MCF 10A (cell line): ENCODE measurements at regions not wholly inside any gene's neighbourhood (a gene's known extent, or its start where the extent isn't known, plus 50 kb on each side); places are given as distances from the start of the nearest gene placed in this dataset.

Experiments used
- BruUV-seq: library from RNA; stranded (reverse); fragments of 400-500 nt; replicated peaks from 2 replicates; lab custom pipeline; 2021; lab: Mats Ljungman, UMichigan
- CTCF ChIA-PET: fragments of 300-600 bp; sonication (Branson Sonifier 250); formaldehyde crosslinking; extraction: SDS; loops from one replicate; lab custom pipeline; 2021; ENCODE audit warnings: antibody characterized with exemption, inconsistent platforms; lab: Yijun Ruan, JAX
- POLR2A ChIA-PET: fragments of 300-600, 350-650 bp; sonication (Branson Sonifier 250); formaldehyde crosslinking; extraction: SDS; loops from one replicate; lab custom pipeline; 2020; ENCODE audit warnings: antibody characterized with exemption, inconsistent platforms; lab: Yijun Ruan, JAX
- DNase-seq: peaks from one replicate; pipeline ENCODE4 v3.0.0-alpha.2; 2018; ENCODE audit not compliant: unreplicated experiment
- H3K27ac Mint-ChIP-seq: one replicate; pipeline ENCODE4 v1.8.0; 2022; ENCODE audit warnings: mild to moderate bottlenecking, low read depth, mixed read lengths; ENCODE audit not compliant: unreplicated experiment
- H3K27me3 Mint-ChIP-seq: one replicate; pipeline ENCODE4 v1.8.0; 2022; ENCODE audit warnings: mixed read lengths; ENCODE audit not compliant: insufficient read depth, unreplicated experiment
- H3K36me3 Mint-ChIP-seq: one replicate; pipeline ENCODE4 v1.8.0; 2022; ENCODE audit warnings: mild to moderate bottlenecking, moderate library complexity, mixed read lengths; ENCODE audit not compliant: insufficient read depth, unreplicated experiment
- H3K4me1 Mint-ChIP-seq: one replicate; pipeline ENCODE4 v1.8.0; 2022; ENCODE audit warnings: mixed read lengths; ENCODE audit not compliant: insufficient read depth, unreplicated experiment
- H3K4me3 Mint-ChIP-seq: one replicate; pipeline ENCODE4 v1.8.0; 2022; ENCODE audit warnings: mild to moderate bottlenecking, moderate library complexity, mixed read lengths; ENCODE audit not compliant: unreplicated experiment
- H3K9me3 Mint-ChIP-seq: one replicate; pipeline ENCODE4 v1.8.0; 2022; ENCODE audit warnings: mixed read lengths; ENCODE audit not compliant: unreplicated experiment
- intact Hi-C: fragments of 100-400 bp; cut with micrococcal nuclease; formaldehyde crosslinking; loops from 2 replicates; pipeline ENCODE4 v1.14.1; 2022
- TF ChIP-seq, protein P1 (sequence below): fragments of 200-600 bp; IDR thresholded peaks from one replicate; pipeline ENCODE4 v1.8.0; 2022; ENCODE audit warnings: antibody characterized with exemption, mild to moderate bottlenecking; ENCODE audit not compliant: unreplicated experiment

DNA sequence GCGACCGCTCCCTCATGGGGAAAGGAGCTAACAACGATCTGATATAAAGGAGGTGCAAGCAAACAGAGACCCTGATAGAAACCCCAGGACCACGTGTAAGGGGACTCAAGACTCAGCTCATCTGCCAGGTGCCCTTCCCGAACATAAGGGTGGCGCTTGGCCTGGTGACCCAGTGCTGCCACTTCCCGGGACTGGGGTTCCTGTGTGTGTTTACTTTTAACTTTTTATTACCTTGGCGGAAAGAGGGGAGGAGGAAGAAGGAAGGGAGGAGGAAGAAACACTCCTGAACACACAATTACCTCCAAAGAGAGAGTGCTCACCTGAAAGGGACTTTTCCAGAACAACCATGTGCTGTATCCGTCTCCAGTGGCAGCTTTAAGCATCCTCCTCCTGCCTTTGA, 56.5 kb upstream of the EDAR start:
- H3K27me3 Mint-ChIP-seq = no peaks in the 10 kb centered on the region
- BruUV-seq = no TSS peak
- no peaks in the 10 kb centered on the region for H3K9me3 Mint-ChIP-seq
- TF ChIP-seq, protein P1, sequence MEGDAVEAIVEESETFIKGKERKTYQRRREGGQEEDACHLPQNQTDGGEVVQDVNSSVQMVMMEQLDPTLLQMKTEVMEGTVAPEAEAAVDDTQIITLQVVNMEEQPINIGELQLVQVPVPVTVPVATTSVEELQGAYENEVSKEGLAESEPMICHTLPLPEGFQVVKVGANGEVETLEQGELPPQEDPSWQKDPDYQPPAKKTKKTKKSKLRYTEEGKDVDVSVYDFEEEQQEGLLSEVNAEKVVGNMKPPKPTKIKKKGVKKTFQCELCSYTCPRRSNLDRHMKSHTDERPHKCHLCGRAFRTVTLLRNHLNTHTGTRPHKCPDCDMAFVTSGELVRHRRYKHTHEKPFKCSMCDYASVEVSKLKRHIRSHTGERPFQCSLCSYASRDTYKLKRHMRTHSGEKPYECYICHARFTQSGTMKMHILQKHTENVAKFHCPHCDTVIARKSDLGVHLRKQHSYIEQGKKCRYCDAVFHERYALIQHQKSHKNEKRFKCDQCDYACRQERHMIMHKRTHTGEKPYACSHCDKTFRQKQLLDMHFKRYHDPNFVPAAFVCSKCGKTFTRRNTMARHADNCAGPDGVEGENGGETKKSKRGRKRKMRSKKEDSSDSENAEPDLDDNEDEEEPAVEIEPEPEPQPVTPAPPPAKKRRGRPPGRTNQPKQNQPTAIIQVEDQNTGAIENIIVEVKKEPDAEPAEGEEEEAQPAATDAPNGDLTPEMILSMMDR = no peak
- H3K36me3 Mint-ChIP-seq = no peaks in the 10 kb centered on the region
- intact Hi-C loops = no loop called here
- CTCF ChIA-PET = no interaction called here
- no peak overlapping the region for H3K4me3 Mint-ChIP-seq
- DNase-seq = no peak
- POLR2A ChIA-PET = interaction anchor here (0.6 to 0.7 kb wide), 2 partner anchors 9 to 22 kb away, joined by 3 to 4 read pairs; no protein-coding TSS in a partner anchor
- no peak overlapping the region for H3K27ac Mint-ChIP-seq
- H3K4me1 Mint-ChIP-seq = peaks cover 5% of the 10 kb centered on the region

DNA sequence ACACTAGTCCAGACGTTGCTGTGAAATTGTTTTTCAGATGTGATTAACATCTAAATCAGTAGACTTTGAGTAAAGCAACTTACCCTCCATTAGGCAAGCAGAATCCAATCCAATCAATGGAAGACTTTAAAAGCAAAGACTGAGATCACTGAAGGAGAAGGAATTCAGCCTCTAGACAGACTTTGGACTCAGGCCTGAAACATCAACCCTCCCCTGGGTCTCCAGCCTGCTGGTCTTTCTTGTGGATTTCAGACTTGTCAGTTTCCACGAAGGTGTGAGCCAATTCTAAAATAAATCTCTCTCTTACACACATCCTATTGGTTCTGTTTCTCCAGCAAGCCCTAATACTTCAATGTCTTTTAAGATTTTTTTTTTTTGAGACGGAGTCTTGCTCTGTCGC, 50.0 kb upstream of the EDAR start:
- no peaks in the 10 kb centered on the region for H3K4me1 Mint-ChIP-seq
- intact Hi-C loops = no loop called here
- TF ChIP-seq, protein P1 = no peak
- H3K4me3 Mint-ChIP-seq = no peak overlapping the region
- BruUV-seq = no TSS peak
- H3K9me3 Mint-ChIP-seq = no peaks in the 10 kb centered on the region
- ChIA-PET POLR2A (no interaction called here), CTCF (no interaction called here)
- DNase-seq = no peak
- no peak overlapping the region for H3K27ac Mint-ChIP-seq
- H3K27me3 Mint-ChIP-seq = no peaks in the 10 kb centered on the region
- no peaks in the 10 kb centered on the region for H3K36me3 Mint-ChIP-seq
